ENCODE measurements at regions not wholly inside any gene's neighbourhood (a gene's known extent, or its start where the extent isn't known, plus 50 kb on each side); places are given as distances from the start of the nearest gene placed in this dataset.

DNA sequence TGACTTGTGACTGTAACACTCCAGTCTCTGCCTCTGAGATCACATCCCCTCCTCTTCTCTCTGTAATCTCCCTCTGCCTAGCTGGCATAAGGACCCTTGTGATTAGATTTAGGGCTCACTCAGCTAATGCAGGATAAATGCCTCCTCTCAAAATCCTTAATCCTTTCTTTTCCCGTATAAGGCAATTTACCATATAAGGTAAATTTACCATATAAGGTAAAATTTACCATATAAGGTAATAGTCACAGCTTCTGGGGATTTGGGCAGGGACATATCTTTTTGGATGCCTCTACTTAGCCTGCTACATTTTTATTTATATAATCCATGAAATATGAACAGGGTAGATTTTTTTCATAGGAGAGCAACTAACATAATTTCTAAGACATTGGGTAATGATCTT lies 318.0 kb upstream of the PUM3 start:
- no peak overlapping the region for H3K4me3 ChIP-seq (ENCODE audit: low read depth, low read length)
- H3K9me3 ChIP-seq (ENCODE audit: severe bottlenecking): peaks cover 2% of the 10 kb centered on the region
- peaks cover 8% of the 10 kb centered on the region for H3K27me3 ChIP-seq (ENCODE audit: insufficient read depth, low read depth, severe bottlenecking)
- H3K27ac ChIP-seq: no peak overlapping the region
- DNase-seq: no peak
- H3K36me3 ChIP-seq: no peaks in the 10 kb centered on the region
- TF ChIP-seq, protein P1, sequence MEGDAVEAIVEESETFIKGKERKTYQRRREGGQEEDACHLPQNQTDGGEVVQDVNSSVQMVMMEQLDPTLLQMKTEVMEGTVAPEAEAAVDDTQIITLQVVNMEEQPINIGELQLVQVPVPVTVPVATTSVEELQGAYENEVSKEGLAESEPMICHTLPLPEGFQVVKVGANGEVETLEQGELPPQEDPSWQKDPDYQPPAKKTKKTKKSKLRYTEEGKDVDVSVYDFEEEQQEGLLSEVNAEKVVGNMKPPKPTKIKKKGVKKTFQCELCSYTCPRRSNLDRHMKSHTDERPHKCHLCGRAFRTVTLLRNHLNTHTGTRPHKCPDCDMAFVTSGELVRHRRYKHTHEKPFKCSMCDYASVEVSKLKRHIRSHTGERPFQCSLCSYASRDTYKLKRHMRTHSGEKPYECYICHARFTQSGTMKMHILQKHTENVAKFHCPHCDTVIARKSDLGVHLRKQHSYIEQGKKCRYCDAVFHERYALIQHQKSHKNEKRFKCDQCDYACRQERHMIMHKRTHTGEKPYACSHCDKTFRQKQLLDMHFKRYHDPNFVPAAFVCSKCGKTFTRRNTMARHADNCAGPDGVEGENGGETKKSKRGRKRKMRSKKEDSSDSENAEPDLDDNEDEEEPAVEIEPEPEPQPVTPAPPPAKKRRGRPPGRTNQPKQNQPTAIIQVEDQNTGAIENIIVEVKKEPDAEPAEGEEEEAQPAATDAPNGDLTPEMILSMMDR (IDR thresholded peaks at IDR 0.05; ENCODE audit: low read depth, low read length): no peak

DNA sequence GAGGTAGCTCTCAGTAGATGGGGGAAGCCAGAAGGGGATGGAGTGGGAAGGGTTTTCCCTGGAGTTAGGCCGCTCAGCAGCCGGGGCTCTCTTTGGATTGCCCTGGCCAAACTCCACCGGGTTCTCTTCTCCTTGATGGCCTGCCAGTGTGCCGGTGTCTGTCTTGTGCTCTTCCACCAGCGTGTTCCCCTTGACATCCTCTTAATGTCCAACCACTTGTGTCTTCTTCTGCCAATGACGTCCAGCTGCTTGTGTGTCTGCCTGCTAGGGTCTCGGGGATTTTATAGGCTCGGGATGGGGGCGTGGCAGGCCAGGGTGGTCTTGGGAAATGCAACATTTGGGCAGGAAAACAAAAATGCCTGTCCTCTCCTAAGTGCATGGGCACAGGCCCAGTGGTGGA lies 313.1 kb upstream of the PUM3 start:
- TF ChIP-seq, protein P1 (IDR thresholded peaks at IDR 0.05; ENCODE audit: low read depth, low read length): no peak
- Histone ChIP-seq H3K27ac (no peak overlapping the region), H3K36me3 (no peaks in the 10 kb centered on the region), H3K9me3 (ENCODE audit: severe bottlenecking) (peaks cover 1% of the 10 kb centered on the region), H3K27me3 (ENCODE audit: insufficient read depth, low read depth, severe bottlenecking) (peaks cover 3% of the 10 kb centered on the region), H3K4me3 (ENCODE audit: low read depth, low read length) (no peak overlapping the region)
- no peak for DNase-seq

DNA sequence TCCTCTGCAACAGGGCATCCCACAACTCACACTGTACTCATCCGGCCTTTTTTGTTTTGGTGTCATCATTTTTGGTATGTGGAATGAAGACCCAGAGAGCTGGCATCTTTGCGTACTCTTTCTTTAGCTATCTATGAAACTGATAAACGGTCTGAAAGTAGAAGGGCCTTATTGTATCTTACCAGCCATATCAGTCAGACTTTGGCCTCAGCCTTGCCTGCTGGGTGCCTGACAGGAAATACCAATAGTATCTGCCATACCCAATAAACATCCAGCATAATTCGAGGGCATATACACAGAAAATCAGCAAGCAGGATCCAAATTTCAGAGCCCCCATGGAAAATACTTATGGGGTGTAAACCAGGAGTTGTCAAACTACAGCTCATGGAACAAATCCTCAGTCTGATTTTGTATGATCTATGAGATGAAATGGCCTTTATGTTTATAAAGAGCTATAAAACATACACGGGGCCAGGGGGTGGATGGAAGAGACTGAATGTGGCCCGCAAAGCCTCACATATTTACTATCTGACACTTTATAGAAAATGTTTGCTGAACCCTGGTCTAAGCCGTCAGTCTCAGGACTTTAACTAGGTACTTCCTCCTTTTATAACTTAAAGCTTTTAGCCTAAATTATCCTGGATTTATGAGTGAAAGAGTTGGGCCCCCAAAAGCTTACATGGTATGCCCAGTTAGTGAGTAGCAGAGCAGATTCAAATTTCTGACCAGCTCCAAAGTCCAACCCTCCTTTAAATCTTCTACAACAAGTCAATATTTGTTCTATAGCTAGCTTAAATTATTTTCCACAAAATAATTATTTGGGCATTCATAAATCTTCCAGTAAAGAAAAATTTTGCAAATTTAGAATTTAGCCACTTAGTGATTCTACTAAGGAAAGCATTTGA lies 308.0 kb upstream of the PUM3 start:
- TF ChIP-seq, protein P1 (IDR thresholded peaks at IDR 0.05; ENCODE audit: low read depth, low read length): no peak
- Histone ChIP-seq H3K9me3 (ENCODE audit: severe bottlenecking) (no peaks in the 10 kb centered on the region), H3K4me3 (ENCODE audit: low read depth, low read length) (no peak overlapping the region), H3K27me3 (ENCODE audit: insufficient read depth, low read depth, severe bottlenecking) (peaks cover 3% of the 10 kb centered on the region), H3K27ac (no peak overlapping the region), H3K36me3 (no peaks in the 10 kb centered on the region)
- DNase-seq: no peak

DNA sequence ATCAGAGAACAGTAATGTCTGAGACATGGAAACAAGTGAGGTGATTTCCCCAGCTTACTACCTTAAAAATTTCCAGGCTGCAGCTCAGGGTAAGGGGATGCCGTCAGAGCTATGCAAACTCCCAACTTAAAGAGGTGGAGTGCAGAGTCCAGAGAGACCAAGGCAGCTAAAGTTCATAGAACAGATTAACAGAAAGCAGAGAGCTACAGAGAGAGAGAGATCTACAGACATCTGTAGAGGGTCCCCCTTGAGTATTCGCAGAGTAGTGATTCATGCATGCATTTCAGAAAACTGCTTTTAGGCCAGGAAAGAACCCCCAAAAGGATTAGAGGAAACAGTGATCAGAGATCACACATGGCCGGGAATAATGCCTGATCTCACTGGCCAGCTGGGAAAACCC lies 306.2 kb upstream of the PUM3 start:
- TF ChIP-seq, protein P1 (IDR thresholded peaks at IDR 0.05; ENCODE audit: low read depth, low read length): no peak
- H3K4me3 ChIP-seq (ENCODE audit: low read depth, low read length): no peak overlapping the region
- no peak for DNase-seq
- H3K27me3 ChIP-seq (ENCODE audit: insufficient read depth, low read depth, severe bottlenecking): peaks cover 3% of the 10 kb centered on the region
- H3K9me3 ChIP-seq (ENCODE audit: severe bottlenecking): no peaks in the 10 kb centered on the region
- no peak overlapping the region for H3K27ac ChIP-seq
- H3K36me3 ChIP-seq: no peaks in the 10 kb centered on the region

DNA sequence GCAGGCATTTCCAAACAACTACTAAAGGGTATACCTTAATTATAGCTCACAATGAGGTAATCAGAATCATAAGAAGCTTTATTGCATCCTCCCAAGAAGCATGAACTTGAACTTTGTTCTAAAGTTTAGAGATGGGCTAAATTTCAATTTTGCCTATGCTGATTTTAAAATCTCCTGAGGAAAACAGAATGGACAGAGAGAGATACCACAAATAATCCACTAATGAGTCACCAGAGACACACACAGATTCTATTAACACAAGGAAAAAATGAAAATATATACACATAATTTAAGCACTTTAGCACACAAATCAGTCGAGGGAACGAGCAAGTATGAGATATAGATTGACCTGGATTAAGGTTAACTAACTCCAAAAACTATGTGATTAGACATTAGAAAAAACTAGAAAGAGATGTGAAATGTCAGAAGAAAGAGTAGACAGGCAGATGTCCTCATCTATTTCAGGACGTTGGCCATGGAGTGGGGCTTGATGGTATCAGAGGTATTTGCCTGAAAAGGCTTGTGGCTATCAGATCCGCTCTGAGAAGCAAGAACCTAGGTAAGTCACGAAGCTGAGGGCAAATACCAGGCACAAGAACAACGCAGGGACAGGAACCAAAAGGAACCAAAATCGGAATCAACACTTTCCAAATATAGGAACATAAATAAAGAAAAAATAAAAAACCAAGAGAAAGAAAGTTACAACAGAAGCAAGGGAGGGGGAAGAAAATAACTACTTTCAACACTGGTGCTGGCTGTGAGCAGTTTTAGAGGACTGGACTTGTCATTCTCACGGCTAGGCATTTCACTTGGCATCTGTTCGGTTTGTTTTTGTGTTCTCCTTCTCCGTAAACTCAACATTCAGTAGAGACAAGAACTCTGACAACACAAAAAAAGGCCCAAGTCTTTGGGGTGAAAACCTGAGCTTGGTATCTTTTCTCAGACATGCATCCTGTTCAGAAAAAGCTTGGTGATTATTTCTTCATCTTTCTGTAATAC lies 294.6 kb upstream of the PUM3 start:
- Histone ChIP-seq H3K9me3 (ENCODE audit: severe bottlenecking) (no peaks in the 10 kb centered on the region), H3K4me3 (ENCODE audit: low read depth, low read length) (no peak overlapping the region), H3K27ac (no peak overlapping the region), H3K27me3 (ENCODE audit: insufficient read depth, low read depth, severe bottlenecking) (no peaks in the 10 kb centered on the region), H3K36me3 (no peaks in the 10 kb centered on the region)
- DNase-seq: no peak
- TF ChIP-seq, protein P1 (IDR thresholded peaks at IDR 0.05; ENCODE audit: low read depth, low read length): no peak

Data from WERI-Rb-1 (cell line).